ENCODE measurements at regions not wholly inside any gene's neighbourhood (a gene's known extent, or its start where the extent isn't known, plus 50 kb on each side); places are given as distances from the start of the nearest gene placed in this dataset.
"Not testable (repeated sequence)": the region's sequence is repeated elsewhere in the genome, so short reads cannot be mapped to it uniquely, and the experiment has no call there.

- not testable (repeated sequence) for DNase-seq
Measured at GRCh38 chr12:131214936-131215335, 261.2 kb downstream of the ADGRD1 start.

- not testable (repeated sequence) for DNase-seq
Measured at GRCh38 chr12:131216587-131216986, 262.9 kb downstream of the ADGRD1 start.

DNA sequence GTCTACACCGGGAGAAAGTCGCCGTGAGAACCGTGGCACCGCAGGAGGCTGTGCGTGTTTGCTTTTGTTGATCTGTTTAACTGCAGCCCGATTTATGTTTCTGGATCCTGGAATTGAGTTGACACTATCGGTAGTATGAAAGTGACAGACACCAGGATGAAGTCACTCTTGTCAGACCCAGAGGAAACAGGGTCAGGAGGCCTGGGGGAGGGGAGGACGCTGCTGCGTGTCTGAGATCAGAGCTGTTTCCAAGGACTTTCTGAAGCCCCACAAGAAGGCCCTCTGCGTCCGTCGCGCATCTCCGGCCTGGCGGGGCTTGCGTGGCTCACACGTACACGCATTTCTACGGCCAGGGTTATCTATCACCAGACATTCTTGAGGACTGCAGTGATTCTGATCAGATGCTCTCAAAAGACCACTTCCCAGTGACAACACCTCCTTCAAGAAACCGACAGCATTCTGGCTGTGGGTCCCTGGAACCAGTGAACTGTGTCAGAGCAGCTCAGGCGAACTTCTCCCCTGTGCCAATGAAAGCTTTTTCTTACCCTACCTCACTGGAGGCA, 263.4 kb downstream of the ADGRD1 start:
- DNase-seq = no peak

GRCh38 chr12:131218026-131218922, 264.6 kb downstream of the ADGRD1 start:
- no peak for DNase-seq

- no peak for DNase-seq
Measured at GRCh38 chr12:131218923-131219669, 265.4 kb downstream of the ADGRD1 start.

DNA sequence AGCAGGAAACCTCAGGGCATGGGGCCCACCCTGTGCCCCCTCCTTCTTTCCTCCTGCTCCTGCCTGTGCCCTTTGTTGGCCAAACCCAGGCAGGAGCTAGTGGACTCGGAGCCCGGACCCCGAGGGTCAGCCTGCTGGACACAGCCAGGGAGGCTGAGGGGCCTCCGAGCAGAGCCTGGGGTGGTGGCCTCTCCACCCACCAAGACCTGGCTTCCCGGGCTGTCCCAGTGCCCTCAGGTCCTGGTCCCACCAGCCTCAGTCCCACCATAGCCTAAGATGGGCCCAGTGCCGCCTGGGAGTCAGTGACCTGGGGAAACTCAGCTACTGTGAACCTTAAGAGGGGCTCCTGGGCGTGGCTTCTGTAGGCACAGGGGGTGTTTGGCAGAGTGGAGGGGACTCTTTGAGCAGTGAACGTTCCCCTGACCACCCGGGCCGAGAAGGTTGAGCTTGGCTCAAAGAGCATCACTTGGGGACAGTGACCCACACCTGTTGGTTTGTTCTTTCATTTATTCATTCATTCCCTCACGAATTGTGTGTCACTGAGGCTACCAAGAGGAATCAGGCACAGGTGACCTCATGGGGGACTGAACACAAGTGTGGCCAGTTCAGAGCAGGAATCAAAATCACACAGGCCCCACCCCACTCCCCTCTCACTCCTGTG, 266.1 kb downstream of the ADGRD1 start:
- no peak for DNase-seq

DNA sequence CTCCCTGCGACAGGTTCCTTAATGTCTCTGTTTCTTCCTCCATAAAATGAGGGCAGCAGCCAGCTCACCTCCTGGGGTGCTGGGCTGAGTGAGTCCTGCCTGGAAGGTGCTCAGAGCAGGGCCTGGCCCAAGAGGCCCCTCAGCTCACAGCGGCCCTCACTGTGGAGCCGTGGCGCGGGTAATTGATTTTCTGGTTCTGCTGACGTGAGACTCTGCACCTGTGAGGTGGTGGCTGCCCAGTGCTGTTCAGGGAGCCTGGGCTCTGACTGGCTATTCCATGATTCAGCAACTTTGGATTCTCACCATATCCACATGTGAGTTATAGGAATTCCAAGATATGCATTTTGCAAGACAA, 266.6 kb downstream of the ADGRD1 start:
- no peak for DNase-seq

DNA sequence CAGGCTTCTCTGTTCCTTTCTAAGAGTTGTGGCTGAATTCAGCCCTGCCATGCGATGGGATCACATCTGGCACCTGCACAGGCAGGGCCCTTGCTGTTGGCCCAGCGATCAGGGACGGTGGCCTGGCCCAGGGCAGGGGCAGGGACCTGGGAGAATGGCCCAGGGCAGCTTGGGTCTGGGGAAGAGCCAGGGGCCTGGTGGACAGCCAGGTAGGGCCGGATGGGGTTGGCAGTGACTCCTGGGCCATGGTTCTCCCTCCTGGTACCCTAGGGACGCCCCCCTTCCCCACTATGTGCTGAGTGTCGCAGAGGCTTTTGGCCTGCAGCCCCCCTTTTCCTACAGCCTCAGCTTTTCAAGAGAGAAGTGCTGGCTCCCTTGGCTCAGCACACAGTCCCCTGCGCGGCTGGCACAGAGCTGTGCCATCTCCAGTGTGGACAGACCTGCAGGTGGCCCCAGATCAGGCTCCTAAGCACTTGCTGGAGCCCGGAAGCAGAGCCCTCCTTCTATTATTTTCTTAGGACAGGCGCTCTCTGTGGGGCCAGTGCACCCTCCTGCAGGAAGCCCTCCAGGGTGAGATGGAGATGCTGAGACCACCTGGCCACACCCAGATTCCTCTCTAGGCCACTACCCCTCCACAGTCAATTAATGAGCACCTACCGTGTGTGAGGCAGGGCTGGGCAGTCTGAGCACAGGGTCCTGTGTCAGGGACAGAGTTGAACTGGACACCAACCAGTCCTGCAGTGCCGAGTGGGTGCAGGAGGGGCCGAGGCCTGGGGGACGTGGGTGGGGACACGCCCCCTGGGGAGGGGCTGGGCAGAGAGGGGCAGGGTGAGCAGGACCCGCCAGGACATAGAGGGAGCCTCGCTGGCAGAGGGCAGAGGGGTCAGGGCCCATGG, 267.6 kb downstream of the ADGRD1 start:
- DNase-seq = no peak

GRCh38 chr12:131221957-131222328, 268.2 kb downstream of the ADGRD1 start:
- DNase-seq = no peak

- peak; percentile 67 for DNase-seq
Measured at GRCh38 chr12:131222329-131223139, 268.8 kb downstream of the ADGRD1 start.

DNA sequence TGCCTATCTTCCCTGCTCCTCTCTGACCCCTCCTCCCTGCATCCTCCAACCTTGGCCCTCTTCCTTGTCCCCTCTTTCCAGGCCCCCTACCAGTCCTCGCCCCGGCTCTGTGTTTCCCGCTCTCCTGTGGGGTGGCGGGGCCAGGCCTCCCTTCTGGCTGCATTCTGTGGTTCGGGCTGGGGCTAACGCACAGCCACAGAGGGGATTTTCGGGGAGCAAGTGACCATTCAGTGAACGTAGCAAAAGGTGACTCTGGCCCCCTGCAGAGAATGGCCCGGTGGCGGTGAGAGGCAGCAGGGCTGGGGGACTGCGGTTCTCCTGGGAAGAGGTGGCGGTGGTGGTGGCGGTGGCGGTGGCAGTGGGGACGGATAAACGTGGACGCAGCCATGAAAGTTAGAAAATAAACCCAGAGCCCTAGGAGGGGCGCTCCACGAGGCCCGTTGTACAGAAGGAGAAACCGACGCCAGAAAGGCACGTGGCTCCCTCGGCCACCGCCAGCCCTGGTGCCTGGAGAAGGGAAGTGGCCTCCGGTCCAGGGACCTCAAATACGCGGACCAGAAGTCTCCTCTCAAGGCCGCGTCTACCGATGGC, 269.6 kb downstream of the ADGRD1 start:
- no peak for DNase-seq

- DNase-seq = no peak
Measured at GRCh38 chr12:131223791-131224225, 270.1 kb downstream of the ADGRD1 start.

DNA sequence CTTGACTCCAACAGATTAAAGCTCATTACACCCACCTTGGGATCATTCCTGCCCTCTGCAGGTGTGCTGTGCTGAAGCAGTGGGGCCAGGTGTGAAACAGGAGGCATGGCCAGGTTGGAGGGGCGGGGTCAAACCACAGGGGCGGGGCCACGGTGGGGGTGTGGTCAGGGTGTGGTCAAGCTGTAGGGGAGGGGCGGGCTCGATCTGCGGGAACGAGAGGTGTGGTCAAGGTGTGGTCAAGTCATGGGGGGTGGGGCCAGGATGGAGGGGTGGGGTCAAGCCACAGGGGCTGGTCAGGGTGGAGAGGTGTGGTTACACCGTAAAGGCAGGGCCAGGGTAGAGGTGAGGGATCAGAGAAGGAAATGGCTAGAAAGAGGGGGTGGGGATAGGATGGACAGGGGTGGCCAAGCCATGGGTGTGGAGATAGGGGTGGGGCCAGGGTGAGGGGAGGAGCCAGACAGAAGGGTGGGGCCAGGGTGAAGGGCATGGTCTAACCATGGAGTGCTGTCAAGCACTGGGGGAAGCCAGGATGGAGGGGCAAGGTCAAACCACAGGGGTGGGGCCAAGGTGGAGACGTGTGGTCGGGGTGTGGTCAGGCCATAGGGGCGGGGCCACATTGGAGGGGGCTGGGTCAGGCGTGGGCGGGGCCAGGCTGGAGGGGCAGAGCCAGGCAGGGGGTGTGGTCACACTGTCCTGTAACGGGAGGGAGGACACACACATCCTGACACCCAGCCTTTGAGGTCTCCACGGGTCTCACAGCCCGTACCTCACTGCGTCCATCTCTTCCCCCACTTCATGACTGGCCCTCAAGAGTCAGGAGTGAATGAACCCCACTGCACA, 270.7 kb downstream of the ADGRD1 start:
- not testable (repeated sequence) for DNase-seq

DNA sequence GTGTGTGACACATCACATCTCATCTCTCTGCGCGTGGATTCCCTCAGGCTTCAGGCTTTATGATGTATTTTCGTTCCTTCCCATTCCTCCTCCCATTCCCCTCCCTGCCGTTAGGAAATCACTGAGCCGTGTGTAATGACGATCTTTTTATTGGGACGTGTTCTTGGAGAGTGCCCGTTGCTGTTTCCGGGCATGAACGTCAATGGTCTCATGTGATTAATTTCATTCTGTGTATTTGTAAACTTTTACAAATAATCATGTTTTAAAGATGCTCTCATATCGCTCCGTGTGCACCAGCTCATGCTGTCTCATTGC, 271.3 kb downstream of the ADGRD1 start:
- DNase-seq = not testable (repeated sequence)

- no peak for DNase-seq
Measured at GRCh38 chr12:131226345-131227265, 272.9 kb downstream of the ADGRD1 start.

- DNase-seq = not testable (repeated sequence)
Measured at GRCh38 chr12:131227641-131228040, 273.9 kb downstream of the ADGRD1 start.

GRCh38 chr12:131229079-131229425, 275.3 kb downstream of the ADGRD1 start:
- not testable (repeated sequence) for DNase-seq

DNA sequence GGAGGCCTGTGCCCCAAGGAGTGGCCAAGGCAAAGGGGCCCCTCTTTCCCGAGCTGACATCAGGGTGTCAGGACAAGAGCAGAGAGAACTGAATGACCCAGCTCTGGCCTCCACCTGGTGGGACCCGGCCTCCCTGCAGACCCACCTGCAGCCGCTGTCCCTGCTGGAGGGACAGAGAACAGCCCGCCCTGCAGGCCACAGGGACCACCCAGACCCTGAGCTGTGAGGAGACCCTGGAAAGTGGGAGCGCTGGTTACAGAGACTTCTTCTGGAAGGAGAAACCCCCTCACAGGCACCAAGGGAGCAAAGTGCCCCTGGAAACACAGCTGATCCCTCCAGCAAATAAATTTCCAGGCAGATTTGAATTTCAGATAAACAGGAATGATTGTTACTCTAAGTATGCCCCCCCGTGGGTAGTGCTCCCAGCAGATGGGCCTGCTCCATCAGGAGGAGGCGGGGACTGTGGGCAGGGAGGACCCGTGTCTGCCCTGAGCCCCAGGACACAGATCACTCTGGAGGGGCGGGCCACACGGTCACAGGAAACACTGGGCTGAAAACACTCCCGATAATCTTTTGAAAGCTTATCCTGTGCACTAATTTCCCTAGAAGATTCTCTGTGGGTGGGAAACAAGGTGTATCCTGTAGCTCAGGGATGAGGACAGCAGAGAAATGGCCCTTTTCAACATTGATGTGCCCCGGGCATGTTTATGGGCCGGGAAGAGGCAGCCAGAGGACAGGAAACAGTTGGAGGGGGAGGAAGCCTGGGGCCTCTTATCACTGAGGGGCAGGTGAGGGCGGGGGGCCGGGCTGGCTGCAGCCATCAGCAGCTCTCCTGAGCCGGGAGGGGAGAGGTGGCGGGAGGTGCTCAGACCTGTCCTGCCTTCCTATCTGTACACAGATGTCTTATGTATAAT, 276.0 kb downstream of the ADGRD1 start:
- no peak for DNase-seq
